ENCODE measurements at regions not wholly inside any gene's neighbourhood (a gene's known extent, or its start where the extent isn't known, plus 50 kb on each side); places are given as distances from the start of the nearest gene placed in this dataset.

DNA sequence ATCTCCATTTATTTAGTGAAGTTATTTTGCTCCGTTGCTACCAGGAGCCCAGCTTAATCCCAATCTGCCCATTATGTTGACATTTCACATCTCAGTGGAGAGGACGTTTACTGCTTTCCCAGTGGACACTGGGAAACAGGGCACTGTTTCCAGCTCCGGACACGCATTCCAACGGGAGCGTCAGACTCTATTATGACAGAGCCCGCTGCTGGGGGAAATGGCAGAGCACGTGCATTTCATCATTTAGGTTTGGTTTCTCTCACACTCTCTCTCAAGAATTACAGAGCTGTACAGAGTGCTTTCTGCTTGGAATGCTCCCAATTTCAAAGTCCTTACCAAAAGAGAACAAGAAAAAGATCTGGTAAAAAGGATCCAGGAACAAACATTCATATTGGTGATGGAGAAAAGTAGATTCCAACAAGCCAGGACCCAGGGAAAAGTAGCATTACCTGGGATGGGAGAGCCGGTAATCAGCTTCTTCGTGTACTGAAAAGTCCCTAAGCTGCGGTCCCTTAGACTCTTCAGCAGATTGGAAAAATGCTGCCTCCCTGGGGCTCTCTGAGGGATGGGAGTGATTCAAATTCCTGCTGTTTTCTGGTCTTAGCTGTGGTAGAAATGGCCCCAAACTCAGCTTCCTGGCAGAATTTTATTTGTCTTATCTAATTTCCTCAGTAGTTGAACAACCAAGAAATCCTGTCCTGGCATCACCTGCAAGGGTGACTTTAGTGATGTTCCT lies 136.0 kb upstream of the THBS1 start:
- DNase-seq: no peak

DNA sequence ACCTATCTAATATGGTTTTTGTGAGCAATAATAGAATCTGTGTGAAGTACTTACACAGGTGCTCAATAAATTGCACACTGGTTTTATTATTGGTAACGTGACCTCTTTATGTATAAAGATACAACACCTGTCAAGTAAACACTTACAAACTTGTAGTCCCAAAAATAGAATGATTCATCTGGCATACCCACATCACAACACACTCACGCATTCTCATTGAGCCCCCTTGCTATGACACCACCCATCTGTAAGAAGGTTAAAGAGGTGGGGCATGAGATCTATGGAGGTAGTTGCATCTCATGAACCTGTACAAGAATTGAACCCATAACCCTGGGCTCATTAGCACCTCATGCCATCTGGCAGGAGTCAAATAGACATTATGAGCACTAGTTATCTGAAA lies 134.9 kb upstream of the THBS1 start:
- DNase-seq: no peak

DNA sequence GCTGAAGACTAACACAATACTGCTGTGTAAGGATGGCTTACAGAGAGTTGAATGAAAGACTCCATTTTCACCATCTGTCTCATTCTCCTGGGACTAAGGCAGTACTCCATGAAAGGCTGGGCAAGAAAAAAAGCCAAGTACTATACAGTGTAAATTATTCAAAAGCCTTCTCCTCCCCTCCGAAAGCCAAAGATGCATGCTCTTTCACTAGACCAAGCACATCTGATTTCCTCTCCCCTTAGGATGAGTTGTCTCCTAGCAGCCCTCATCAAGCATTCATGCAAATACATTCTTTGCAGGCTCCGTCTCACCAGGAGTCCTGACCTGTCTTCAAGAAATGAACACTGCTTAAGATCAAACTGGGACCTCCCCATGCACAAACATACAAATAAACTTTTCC lies 133.5 kb upstream of the THBS1 start:
- DNase-seq: no peak

DNA sequence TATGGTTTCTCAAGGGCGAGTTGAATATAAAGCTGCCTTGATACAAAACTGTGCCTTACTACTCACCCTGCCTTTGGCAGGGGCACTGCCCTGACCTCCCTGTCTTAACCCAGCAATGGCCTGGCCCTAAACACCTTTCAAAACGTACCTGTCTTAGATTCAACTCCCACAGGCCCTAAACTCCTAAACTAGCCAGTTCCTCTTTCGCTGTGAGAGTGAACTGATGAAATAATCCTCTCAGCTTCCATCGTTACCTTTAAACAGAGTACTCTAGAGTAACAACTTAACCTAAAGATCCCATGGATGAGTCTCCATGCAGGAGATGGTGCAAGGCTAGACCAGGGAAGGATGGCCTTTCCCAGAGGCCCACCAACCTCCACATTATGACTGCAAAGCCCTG lies 133.0 kb upstream of the THBS1 start:
- no peak for DNase-seq

DNA sequence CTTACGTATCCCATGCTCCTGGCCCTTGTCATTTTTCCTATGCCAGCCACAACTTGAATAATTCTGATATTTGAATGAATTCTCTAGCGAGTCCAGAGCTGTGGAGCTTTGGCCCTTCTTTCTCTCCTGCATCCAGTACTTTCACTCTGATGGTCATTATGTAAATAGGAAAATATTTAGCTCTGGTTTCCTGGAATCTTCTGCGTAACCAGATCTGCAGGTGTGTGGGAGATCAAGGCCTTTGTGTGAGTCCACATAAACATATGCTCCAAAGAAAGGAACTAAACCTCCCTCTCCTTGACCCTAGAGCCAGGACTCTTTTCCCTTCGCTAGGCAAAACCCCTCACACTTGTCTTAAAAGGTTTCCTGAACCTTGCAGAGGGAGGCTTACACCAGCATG lies 132.5 kb upstream of the THBS1 start:
- no peak for DNase-seq

DNA sequence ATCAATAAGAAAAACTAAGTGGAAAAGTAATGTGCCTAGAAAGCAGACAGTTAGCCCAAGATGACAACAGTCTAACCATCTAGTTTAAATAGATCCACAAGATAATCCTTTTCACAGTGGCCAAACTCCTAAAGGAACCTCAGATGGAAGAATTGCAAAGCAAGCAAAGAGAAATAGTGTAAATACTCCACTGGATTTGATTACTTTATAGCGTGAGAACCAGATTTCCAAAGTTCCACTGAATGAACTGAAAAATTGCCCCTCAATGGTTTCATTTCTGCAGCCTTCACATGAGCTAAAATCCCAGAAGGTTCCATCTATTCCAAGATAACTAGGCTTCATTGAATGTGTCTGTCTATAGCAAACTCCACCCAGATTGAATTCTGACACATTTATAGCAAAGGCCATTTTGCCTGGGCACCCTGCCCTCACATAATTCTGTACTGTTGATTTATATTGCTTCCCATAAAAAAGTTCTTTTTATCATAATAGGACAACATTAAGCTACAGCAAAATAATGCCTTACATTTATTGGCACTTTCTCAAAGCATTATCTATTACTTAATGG lies 129.7 kb upstream of the THBS1 start:
- DNase-seq: no peak

DNA sequence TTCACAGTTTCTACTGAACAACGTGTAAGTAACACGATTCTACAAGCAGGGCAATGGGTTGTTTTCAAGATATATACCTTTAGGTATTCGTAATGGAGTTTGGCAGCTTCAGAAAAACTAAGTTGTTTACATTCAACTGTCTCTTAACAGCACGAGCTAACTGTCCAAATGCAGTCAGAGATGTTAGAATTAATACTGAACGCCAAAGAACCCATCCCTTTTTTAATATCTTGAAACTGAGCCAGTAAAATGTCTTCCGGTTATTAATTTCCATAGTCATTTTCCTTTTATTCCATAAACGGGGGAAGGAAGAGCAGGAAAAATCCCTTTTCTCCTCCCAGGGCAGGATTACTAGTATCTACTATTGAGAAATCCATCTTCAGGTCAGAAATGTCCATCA lies 129.0 kb upstream of the THBS1 start:
- no peak for DNase-seq

DNA sequence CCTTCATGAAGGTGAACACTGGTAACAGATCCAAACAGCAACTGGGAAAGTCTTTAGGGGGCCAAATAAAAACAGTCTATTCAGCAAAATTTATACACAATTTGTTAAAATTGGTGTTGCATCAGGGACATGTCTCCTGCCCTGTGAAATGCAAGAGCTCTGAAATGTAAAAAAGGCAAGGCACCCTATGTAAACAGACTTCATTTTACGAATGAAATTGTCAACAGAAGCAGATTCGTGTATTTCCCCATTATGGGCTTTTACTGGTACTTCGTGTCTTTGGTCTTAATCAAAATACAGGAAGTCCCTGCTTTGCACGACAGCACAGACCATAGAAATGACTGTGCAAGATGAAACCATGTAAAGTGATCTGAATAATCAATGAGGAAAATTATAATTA lies 127.3 kb upstream of the THBS1 start:
- no peak for DNase-seq

DNA sequence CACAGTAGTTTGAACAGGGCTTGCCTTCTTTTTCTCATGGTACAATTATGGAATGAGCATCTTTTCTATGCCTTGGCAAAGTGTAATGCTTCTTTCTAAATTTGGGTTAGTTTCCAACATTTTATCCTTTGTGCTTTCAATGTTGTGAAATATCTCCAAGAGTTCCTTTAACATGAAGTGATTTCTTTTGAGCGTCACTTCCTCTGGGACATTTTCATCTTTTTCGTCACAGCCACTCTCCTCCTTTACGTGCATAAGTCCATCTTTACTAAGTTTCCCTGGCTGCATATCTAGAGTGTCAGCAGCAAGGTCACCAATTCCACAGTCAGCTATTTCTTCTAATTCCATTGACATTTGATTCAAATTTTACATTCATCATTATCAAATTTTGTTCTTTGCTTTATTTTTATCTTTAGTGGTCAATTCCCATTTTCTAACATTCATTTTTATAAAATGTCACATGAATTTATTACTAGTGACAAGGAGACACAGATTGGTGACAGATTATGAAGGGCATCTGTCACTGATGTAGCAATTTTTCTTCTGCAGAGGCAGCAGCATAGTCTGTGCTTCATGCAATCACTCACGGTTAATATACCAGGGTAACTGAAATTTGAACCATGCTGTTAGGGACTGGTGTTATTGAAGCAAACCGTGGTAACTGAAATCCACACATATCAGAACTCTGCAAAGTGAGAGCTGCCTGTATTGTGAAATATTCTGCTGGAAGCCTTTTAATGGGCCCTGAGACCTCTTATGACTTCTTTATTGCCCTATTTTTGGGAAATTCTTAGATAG lies 126.5 kb upstream of the THBS1 start:
- no peak for DNase-seq

DNA sequence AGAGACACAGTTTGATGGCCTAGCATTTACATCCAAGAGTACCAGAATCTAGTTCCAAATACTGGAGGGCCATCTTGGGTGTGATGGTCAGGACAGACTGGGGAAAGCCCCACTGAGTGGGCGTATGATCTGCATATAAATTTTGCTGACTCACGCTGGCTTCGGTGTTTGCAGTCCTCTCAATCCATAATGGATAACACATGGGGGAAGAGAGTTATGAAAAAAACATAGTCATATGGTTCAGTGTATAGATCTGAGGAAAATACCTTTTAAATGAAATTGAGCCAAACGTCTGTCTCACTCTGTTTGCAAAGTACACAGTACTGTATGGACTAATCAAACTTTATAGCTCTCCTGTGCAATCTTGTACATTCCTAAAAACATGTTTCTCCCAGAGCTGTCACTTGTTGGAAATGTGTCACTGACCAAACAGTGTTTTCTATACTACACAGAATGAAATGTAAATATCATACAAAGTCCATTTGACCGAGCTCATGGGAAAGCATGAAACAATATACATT lies 125.3 kb upstream of the THBS1 start:
- DNase-seq: no peak

DNA sequence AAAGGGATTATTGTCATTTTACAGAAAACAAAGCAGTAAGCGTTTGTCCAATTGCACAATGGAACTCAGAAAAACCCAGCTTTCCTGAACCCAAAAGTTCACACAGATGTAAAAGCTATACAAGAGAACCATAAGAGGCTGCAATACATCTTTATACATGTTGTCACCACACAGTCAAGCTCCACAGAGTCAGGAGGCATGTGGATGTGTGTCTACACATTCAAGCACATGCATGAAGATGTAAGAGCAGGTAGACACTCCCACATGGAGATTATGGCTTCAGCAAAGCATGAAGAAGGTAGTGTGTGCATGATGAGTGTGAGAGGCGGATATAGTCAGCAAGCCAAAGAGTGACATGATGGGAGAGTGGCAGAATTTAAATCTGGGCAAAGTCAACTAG lies 124.7 kb upstream of the THBS1 start:
- DNase-seq: no peak

DNA sequence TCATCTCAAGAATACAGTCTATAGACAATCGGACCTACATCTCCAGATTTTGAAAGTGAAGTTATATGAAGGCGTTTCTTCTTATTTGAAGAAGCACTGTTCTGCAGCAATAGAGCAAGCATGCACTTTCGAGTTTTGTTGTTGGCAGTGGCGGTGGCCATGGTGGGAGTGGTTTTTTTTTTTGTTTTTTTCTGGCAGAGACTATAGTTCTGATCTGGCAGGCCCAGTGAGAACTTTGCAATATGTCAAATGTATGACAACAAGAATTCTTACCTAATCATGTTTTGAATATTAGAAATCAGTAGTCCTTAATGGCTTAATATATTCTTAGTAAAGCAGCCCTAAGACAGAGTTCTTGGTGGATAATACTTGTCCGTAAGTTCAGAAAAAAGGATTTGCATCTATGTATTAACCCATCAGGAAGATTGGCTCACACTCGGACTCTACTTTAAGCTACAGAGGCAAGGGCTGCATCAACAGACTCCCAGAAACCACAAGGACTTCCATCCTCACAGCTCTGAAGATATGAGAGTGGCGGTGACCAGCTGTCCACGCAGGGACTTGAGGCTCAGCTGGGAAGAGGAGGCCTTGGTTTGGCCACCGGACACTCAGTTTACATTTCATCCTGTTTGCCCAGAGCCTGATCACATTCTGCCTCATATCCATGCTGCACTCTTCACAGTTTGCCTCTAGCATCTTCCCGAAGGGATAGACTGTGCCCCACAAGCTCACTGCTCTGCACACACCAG lies 124.1 kb upstream of the THBS1 start:
- no peak for DNase-seq

DNA sequence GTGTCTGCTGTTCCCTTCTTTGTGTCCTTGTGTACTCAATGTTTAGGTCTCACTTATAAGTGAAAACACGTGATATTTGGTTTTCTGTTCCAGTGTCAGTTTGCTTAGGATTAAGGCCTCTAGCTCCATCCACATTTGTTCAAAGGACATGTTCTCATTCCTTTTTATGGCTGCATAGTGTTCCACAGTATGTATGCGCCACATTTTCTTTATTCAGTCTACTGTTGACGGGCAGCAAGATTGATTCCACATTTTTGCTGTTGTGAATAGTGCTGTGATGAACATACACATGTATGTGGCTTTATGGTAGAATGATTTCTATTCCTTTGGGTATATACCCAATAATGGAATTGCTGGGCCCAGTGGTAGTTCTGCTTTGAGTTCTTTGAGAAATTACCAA lies 122.7 kb upstream of the THBS1 start:
- DNase-seq: no peak

DNA sequence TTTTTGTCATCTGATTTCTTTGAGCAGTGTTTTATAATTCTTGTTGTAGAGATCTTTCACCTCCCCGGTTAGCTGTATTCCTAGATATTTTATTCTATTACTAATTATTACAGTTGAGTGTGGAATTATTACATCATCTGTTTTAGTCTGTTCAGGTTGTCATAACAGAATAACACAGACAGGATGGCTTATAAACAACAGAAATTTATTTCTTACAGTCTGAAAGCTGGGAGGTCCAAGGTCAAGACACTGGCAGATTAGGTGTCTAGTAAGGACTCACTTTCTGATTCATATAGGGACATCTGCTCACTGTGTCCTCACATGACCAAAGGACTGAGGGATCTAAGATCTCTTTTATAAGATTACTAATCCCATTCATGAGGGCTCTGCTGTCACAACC lies 121.3 kb upstream of the THBS1 start:
- DNase-seq: no peak

DNA sequence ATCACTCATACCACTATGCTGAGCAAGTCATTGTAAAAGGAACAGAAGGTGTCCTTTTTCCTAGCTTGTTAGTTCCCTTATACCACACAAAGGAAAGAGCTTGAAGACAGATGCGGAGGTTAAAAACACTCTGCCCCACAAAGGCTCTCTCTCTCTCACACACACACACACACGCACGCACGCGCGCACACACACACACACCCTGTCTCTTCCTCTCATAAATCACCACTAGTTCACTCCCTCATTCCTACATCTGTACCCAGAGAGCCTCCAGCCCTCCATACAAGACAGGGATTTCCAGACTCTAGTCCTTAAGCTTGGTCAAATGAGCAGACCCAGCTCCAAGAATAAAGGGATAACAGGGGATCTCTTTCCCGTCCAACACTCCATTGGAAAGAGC lies 120.1 kb upstream of the THBS1 start:
- no peak for DNase-seq

DNA sequence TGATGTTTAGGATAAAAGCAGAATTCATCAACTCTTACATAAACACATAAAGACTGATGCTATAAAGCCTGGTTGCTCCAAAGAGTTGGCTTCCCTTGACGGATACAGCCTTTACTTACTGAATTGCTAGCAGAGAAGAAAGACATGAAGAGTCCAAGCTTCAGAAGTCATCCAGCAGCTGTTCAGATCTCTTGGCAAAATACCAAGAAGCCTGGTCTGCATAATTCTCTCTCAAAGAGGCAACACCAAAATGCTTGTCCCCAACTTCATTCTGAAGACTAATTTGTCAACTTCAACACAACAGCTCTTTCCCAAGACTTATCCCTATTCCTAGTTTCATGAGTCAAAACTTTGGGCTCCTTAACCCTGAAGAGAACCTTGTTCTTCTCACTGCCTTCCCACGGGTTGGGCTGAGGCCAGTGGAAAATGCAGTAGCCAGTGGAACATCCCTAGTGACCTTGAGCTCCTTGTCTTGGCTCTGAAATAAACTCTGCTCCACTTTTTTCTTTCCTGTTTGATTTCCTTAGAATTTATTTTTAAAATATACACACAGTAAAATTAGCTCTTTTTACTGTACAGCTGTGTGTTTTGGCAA lies 119.2 kb upstream of the THBS1 start:
- DNase-seq: no peak

DNA sequence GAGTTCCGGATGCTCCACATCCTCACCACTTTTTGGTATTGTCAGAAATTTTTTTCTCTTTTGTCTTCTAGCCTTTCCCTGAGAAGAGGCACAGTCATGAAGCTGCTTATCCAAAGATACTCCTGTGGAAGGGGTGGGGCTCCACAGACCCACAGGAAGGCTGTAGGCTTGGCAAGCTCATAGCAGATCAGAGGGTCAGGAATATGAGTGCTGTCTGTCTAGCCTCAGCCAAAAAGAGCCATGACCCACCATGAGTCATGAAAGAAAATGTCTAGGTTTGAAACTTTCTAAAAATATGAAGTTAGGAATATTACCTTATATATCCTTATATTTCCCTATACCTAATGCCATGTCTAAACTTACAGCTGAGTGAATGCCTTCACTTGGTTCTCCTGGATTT lies 118.2 kb upstream of the THBS1 start:
- DNase-seq: no peak

DNA sequence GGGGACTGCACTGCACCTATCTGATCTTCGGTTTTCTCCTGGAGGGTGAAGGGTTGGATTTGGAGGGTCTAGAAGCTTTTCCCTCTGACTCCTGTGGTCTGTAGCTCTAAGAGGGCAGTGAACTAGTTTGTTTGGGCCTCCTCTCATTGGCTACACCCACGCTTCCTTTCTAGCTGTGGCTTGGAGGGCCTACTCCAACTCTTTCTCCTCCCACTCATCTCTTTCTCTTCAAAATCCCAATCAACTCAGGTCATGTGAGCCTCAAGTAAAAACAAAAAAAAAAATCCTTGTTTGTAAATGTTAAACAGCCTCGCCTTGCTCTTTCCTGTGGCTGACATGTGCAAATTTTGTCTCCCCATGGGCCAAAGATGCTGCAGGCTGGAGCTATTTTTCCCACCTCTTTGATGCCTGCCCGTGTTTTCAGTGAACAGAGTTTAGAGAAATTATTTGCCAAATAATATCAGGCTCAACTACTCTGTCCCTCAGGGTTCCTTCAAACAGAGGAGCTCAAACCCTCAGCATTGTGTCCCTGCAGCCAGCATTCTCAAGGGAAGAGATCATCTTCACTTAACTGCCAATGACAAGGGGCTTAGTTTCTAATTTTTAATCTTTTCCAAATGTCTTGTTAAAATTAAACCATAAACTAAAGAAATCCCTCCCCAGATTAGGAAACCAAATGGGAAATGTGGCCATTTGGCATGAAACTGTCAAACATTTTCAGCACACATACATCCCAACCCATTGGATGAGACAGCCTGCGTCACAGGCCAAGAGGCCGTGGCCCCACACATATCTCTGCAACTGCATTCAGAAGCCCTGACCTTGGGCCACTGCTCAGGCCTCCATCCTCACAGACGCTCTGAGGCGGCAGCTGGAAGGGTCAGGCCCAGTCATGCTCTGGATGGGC lies 114.8 kb upstream of the THBS1 start:
- DNase-seq: no peak

DNA sequence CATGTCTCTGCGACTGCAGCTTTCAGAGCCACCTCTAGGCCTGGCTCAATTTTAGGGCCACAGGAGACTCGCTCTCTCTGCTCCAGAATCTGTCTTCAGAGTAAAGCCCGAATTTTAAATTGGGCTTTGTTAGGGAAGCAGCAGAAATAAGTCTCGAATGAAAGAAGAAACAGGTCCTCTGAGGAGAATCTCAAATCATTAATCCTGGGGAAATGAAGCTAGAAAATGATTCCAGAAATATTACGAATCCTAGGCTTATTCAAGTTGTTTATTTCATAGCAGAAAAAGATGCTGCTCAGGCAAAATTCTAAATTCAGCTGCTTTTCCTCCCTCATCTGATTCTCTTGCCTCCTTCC lies 114.2 kb upstream of the THBS1 start:
- DNase-seq: no peak

DNA sequence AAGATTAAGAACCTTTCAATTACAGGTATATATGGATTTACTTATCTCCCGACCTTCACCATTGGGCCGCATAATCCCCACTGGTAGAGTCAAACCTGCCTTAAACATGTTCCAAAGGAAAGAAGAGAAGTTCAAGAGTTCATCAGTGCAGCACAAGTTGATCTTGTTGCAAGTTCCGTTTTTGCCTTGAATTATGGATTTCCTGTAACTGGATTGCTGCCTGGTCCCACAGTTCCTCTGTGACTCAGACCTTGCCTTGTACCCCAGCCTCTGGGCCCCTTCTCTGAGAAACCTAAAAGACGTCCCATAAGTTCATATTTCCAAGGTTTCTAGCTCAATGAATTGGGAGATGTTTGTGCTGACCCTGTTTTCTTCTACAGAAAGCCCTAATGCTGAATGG lies 112.5 kb upstream of the THBS1 start:
- DNase-seq: no peak

DNA sequence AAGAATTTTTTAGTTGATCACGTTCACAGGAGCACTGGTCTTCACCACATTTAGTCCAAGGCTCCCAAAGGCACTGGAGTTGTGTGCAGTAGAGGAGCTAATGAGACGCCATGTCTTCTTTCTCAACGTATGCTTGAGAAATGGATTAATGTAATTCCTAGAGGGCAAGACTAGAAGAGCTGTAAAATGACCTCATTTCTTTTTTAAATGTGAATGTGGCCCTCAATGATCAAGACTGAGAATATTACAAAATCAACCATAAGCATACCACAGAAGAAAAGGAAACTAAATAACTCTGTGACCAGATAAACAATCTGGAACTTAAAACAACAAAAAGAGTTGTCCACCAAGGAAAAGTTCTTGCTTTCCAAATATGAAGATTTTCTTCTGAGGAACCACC lies 112.1 kb upstream of the THBS1 start:
- no peak for DNase-seq
